CD14-positive monocyte (primary cell): ENCODE measurements at regions not wholly inside any gene's neighbourhood (a gene's known extent, or its start where the extent isn't known, plus 50 kb on each side); places are given as distances from the start of the nearest gene placed in this dataset.

Experiments used
- DNase-seq, 3 donors: peaks; one replicate each; pipeline ENCODE4 v3.0.0-alpha.2; 2011 to 2022
- H2AFZ ChIP-seq: 2 replicates; pipeline ENCODE4 v1.6.0; 2012; ENCODE audit warnings: mild to moderate bottlenecking, low read depth, low read length, inconsistent platforms; ENCODE audit not compliant: insufficient read depth, poor library complexity, severe bottlenecking
- H3K27ac ChIP-seq, 2 donors: 1 replicate in 1 of 2; 2 replicates in 1 of 2; pipeline ENCODE4 v1.5.1; 2012 to 2013; ENCODE audit warnings: low read length in 2 of 2, control low read depth in 1 of 2, inconsistent platforms in 1 of 2, low read depth in 1 of 2, mild to moderate bottlenecking in 1 of 2
- H3K27me3 ChIP-seq, 2 donors: one replicate each; pipeline versions ENCODE4 v1.6.0 to v1.6.1; 2011 to 2013; ENCODE audit warnings: low read length in 2 of 2; ENCODE audit not compliant: control insufficient read depth in 2 of 2, insufficient read depth in 2 of 2
- H3K36me3 ChIP-seq, 2 donors: replicated peaks in 1 of 2; 1 replicate in 1 of 2; 2 replicates in 1 of 2; pipeline versions ENCODE4 v1.5.1 to v1.6.1; 2012 to 2013; ENCODE audit warnings: low read length in 2 of 2, control low read depth in 1 of 2, inconsistent platforms in 1 of 2, mild to moderate bottlenecking in 1 of 2; ENCODE audit not compliant: insufficient read depth in 2 of 2, control insufficient read depth in 1 of 2
- H3K4me1 ChIP-seq, 2 donors: 1 replicate in 1 of 2; 2 replicates in 1 of 2; pipeline versions ENCODE4 v1.5.1 to v1.6.1; 2012 to 2013; ENCODE audit warnings: low read length in 2 of 2, control low read depth in 1 of 2, inconsistent platforms in 1 of 2, mild to moderate bottlenecking in 1 of 2, moderate library complexity in 1 of 2; ENCODE audit not compliant: insufficient read depth in 2 of 2, control insufficient read depth in 1 of 2
- H3K4me2 ChIP-seq: replicated peaks from 2 replicates; pipeline ENCODE3; 2012; ENCODE audit warnings: low read length, moderate library complexity, mild to moderate bottlenecking; ENCODE audit not compliant: poor library complexity, severe bottlenecking; ENCODE audit errors: extremely low read depth
- H3K4me3 ChIP-seq, 3 experiments: fragments of 200-600 bp in 1 of 3; sonication (generic) in 1 of 3; replicated peaks in 1 of 3; 1 replicate in 2 of 3; 2 replicates in 1 of 3; pipeline ENCODE4 v1.5.1; 2011 to 2013; ENCODE audit warnings: low read length in 3 of 3, mild to moderate bottlenecking in 3 of 3, control low read depth in 2 of 3, low read depth in 2 of 3, inconsistent platforms in 1 of 3, moderate library complexity in 1 of 3
- H3K79me2 ChIP-seq: 2 replicates; pipeline ENCODE4 v1.6.0; 2012; ENCODE audit warnings: mild to moderate bottlenecking, control low read depth, inconsistent platforms, low read length, moderate library complexity; ENCODE audit not compliant: insufficient read depth
- H3K9ac ChIP-seq: 2 replicates; pipeline ENCODE4 v1.6.0; 2017; ENCODE audit warnings: low read length, mild to moderate bottlenecking; ENCODE audit not compliant: insufficient read depth, poor library complexity, severe bottlenecking
- H3K9me3 ChIP-seq, 2 donors: replicated peaks in 1 of 2; 1 replicate in 1 of 2; 2 replicates in 1 of 2; pipeline versions ENCODE4 v1.5.1 to v1.6.1; 2012 to 2013; ENCODE audit warnings: low read length in 2 of 2, control low read depth in 1 of 2; ENCODE audit not compliant: control insufficient read depth in 1 of 2, insufficient read depth in 1 of 2
- H4K20me1 ChIP-seq: 2 replicates; pipeline ENCODE4 v1.6.0; 2012; ENCODE audit warnings: mild to moderate bottlenecking, low read length, control low read depth, moderate library complexity; ENCODE audit not compliant: insufficient read depth
- H3K27ac Mint-ChIP-seq, 7 donors: one replicate each; pipeline ENCODE4 v1.8.0; 2020; ENCODE audit warnings: mild to moderate bottlenecking in 7 of 7, mixed read lengths in 7 of 7, moderate library complexity in 6 of 7, inconsistent platforms in 2 of 7
- H3K27me3 Mint-ChIP-seq, 3 donors: one replicate each; pipeline ENCODE4 v1.8.0; 2021 to 2022; ENCODE audit warnings: low read depth in 3 of 3, mild to moderate bottlenecking in 3 of 3, mixed read lengths in 3 of 3, moderate library complexity in 3 of 3, inconsistent platforms in 1 of 3
- H3K36me3 Mint-ChIP-seq, 2 donors: one replicate each; pipeline ENCODE4 v1.8.0; 2020; ENCODE audit warnings: mixed read lengths in 2 of 2, inconsistent platforms in 1 of 2, mild to moderate bottlenecking in 1 of 2
- H3K4me1 Mint-ChIP-seq: one replicate; pipeline ENCODE4 v1.8.0; 2020; ENCODE audit warnings: mild to moderate bottlenecking, mixed read lengths
- H3K4me3 Mint-ChIP-seq, 2 donors: one replicate each; pipeline ENCODE4 v1.8.0; 2020; ENCODE audit warnings: mild to moderate bottlenecking in 2 of 2, mixed read lengths in 2 of 2, moderate library complexity in 1 of 2
- H3K9me3 Mint-ChIP-seq, 7 donors: one replicate each; pipeline ENCODE4 v1.8.0; 2020 to 2022; ENCODE audit warnings: mixed read lengths in 7 of 7, mild to moderate bottlenecking in 6 of 7, moderate library complexity in 6 of 7, inconsistent platforms in 2 of 7
- WGBS: methylation state at CpG from one replicate; pipeline ENCODE4 v1.1.5; 2013; ENCODE audit warnings: missing lambda C conversion rate; ENCODE audit not compliant: insufficient coverage; 5-methylcytosine and 5-hydroxymethylcytosine counted together
- intact Hi-C, 2 donors: fragments of 100-400 bp; cut with micrococcal nuclease; formaldehyde crosslinking; loops; one replicate each; pipeline versions ENCODE4 v1.15.0 to v1.15.1; 2023
- TF ChIP-seq, protein P1 (sequence below): fragments of 200-600 bp; IDR thresholded peaks from one replicate; pipeline ENCODE4 v1.8.0; 2022; ENCODE audit warnings: antibody characterized with exemption, mild to moderate bottlenecking

GRCh38 chr1:199161766-199162303 lies 523.0 kb downstream of the PTPRC start:
- no peaks in the 10 kb centered on the region for H3K4me1 Mint-ChIP-seq
- no peaks in the 10 kb centered on the region for H3K36me3 ChIP-seq
- peaks cover 0 to 8% (median 2%) of the 10 kb centered on the region in 7 donors for H3K9me3 Mint-ChIP-seq
- H3K9ac ChIP-seq = no peak overlapping the region
- no peak overlapping the region for H2AFZ ChIP-seq
- no peak overlapping the region for H3K4me3 Mint-ChIP-seq
- no peak for DNase-seq
- H3K4me2 ChIP-seq = no peak overlapping the region
- H3K27ac Mint-ChIP-seq = no peak overlapping the region
- no peaks in the 10 kb centered on the region for H3K9me3 ChIP-seq
- H4K20me1 ChIP-seq = no peaks in the 10 kb centered on the region
- H3K27me3 Mint-ChIP-seq = no peaks in the 10 kb centered on the region
- no peak overlapping the region for H3K4me3 ChIP-seq
- H3K27me3 ChIP-seq = no peaks in the 10 kb centered on the region
- no peak overlapping the region for H3K27ac ChIP-seq
- H3K36me3 Mint-ChIP-seq = no peaks in the 10 kb centered on the region
- TF ChIP-seq, protein P1, sequence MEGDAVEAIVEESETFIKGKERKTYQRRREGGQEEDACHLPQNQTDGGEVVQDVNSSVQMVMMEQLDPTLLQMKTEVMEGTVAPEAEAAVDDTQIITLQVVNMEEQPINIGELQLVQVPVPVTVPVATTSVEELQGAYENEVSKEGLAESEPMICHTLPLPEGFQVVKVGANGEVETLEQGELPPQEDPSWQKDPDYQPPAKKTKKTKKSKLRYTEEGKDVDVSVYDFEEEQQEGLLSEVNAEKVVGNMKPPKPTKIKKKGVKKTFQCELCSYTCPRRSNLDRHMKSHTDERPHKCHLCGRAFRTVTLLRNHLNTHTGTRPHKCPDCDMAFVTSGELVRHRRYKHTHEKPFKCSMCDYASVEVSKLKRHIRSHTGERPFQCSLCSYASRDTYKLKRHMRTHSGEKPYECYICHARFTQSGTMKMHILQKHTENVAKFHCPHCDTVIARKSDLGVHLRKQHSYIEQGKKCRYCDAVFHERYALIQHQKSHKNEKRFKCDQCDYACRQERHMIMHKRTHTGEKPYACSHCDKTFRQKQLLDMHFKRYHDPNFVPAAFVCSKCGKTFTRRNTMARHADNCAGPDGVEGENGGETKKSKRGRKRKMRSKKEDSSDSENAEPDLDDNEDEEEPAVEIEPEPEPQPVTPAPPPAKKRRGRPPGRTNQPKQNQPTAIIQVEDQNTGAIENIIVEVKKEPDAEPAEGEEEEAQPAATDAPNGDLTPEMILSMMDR = no peak
- no peaks in the 10 kb centered on the region for H3K4me1 ChIP-seq
- intact Hi-C loops = no loop called here
- H3K79me2 ChIP-seq = no peaks in the 10 kb centered on the region
- WGBS = 100% methylated on average over 1 of the region's 3 CpGs

- TF ChIP-seq, protein P1 = no peak
- Histone ChIP-seq H3K9me3 (no peaks in the 10 kb centered on the region), H3K27ac (no peak overlapping the region), H2AFZ (no peak overlapping the region), H3K36me3 (no peaks in the 10 kb centered on the region), H3K4me1 (no peaks in the 10 kb centered on the region), H3K9ac (no peak overlapping the region), H3K27me3 (no peaks in the 10 kb centered on the region), H3K4me2 (no peak overlapping the region), H3K79me2 (no peaks in the 10 kb centered on the region), H3K4me3 (no peak overlapping the region), H4K20me1 (no peaks in the 10 kb centered on the region)
- Mint-ChIP-seq H3K27ac (no peak overlapping the region), H3K9me3 (peaks cover 0 to 8% (median 2%) of the 10 kb centered on the region in 7 donors), H3K4me3 (no peak overlapping the region), H3K4me1 (no peaks in the 10 kb centered on the region), H3K27me3 (no peaks in the 10 kb centered on the region), H3K36me3 (no peaks in the 10 kb centered on the region)
- no CpG with 5 or more reads among the region's 4 CpGs for WGBS
- intact Hi-C loops = no loop called here
- DNase-seq = no peak
Measured at GRCh38 chr1:199163267-199163666, 524.4 kb downstream of the PTPRC start.
